Putamen (tissue), 1 donor: ENCODE measurements at regions not wholly inside any gene's neighbourhood (a gene's known extent, or its start where the extent isn't known, plus 50 kb on each side); places are given as distances from the start of the nearest gene placed in this dataset.

ENCODE experiments used
- DNase-seq: peaks from one replicate; pipeline ENCODE4 v3.0.0-alpha.2; 2016; ENCODE audit warnings: low spot score

DNA sequence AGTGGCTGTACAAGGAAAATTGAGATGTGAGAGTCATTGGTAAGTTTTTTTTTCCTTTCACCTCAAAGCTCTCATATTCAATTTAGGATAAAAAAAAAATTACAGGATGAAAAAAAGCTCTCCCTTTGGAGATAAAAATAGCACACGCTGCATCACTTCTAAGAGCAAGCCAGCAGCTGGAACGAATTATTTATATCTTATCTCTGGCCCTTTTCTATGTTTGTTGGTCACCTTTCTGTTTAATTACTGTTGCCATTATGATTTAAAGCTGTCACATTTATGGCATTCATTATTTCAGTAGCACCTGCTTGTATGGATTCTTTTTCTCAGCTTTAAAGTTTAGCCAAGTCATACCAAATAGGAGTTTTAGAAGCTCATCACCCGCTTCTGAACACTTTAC, 171.6 kb upstream of the PDZRN3 start:
- no peak for DNase-seq

DNA sequence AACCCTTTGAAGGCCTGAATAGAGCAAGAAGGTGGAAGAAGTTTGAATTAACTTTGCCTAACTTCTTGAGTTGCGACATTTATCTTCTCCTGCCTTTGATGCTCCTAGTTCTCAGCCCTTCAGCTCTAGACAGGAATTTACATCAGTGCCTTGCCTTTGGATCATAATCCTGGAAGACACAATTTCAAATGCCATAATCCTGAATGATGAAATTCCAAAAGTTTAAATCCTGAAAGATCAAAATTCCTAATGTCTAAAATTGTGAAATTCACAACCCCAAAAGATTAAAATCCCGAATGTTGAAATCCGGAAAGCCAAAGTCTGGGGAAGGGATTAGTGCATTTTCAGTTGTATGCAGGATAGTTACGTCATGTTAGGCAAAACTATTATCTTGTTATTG, 166.6 kb upstream of the PDZRN3 start:
- DNase-seq: no peak

DNA sequence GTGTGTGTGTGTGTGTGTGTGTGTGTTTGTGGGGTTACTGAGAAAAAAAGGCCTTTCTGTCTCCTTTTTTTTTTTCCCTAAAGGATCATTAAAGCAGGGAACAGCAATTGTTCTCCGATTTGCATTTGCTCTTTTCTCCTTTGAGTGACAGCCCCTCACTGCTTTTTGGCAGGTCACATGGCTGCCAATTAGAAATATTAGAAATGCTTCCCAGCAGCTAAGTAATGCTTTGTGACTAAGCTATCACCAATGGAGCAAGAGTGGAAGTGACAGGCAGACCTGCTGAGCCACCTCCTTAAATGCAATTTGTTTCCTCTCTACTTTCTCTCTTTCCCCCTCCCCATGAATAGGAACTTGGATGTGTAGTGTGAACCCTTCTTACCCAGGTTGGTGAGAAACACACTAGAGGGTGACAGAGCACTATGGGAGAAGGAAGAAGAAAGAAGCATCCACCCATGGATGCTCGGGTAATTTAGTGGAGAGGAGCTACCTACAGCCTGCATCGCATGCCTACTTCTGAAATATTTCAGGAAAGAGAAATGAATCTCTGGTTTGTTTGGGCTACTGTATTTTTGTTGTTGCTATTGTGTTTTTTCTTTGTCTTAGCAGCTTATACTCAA, 165.2 kb upstream of the PDZRN3 start:
- no peak for DNase-seq

DNA sequence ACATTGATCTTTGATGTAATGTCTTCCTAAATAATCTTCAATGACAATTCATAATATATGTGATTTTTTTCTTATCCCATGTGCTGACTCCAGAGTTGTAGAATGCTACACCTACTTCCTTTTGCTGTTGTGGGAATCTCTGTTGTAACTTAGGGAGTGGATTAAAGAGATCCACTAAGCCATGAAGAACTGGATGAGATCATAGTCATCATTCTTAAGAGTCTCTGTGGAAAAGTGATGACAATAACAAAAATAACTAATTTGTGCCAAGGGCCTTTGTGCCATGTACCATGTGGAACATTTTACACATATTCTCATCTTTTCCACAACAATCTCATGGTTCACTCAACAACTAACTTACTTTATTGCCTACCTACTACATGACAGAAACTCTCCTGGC, 162.9 kb upstream of the PDZRN3 start:
- DNase-seq: no peak

DNA sequence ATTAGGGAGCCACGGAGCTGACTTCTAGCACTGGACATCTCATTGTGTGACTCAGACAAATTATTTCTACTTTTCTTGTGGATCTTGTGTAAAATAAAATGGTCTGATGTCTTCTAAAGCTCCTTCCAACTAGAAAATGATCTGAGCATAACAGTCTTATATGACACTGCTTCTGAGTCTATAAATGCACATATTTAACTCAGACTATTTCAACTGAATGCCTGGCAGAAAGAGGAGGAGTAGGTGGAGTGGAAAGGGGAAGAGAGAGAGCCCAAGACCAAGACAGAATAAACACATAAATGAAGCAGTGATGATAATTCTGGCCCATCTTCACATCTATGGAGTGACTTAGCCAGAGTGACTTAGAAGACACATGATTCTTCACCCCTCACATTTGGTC, 162.3 kb upstream of the PDZRN3 start:
- DNase-seq: no peak

DNA sequence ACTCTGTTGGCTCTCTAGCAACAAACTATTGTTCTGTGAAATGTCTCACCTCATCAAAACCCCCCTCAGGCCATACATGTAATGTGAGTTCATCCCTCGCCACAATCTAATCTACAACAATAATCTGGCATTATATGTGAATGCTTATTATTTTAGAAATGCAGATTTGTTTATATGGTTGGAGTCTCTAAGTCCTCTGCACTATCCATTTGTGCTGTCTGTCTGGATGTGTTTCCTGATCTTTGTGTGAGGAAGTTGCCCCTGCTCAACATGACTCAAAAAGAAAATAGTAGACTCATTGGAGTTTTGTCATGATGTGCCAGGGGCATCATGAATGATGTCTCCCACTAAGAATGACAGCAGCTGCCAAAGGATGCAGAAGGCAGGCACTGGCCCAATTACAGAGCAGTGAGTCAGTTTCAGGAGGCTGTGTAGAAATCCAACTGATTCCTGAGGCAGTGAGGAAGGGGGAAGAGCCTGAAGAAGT, 161.6 kb upstream of the PDZRN3 start:
- no peak for DNase-seq

DNA sequence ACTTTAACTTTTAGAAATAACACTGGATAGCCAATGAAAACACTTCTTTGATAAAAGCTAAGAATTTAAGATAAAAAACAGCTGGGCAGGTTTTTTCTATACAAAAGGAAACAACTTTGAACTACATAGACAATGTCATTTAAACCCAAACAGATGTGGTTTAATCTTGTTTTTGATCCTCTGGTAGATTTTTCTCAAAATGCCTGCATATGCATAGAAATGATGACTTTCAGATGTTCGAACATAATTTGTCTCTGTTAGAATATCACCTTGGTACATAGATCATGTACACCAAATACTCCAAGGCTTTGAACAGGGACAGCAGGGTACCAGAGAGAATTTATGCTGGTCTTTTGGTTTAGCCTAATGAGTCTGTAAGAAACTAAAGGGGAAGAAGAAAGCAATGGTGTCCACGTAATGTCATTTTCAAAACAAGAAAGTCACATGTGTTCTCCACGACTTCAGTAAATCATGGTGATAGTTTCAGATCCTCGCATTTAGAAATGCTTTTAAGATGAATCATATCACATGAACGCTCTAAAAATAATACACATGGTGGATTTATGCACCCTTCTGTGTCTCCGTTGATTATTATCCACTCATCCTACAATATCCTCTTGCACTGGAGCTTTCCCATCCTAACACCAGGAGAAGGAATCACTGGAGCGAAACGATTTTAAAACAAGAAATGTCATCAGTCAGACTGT, 160.1 kb upstream of the PDZRN3 start:
- DNase-seq: no peak

DNA sequence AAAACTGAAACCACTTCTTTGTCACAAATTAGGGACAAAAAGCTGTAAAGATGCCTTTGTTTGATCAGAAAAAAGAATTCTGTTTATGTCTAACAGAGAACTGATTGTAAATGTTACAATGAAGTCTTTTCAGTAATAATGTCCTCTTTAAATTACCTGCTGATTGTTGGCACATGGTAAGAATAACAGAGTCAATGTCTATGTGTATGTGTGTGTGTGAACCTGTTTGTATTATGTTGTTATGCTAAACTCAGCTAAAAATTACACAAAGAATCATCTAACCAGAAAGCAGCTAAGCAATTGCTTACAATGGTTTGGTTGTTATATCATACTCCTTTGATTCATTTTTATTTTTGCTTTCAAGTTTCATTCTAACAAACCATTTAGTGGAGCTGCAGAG, 159.1 kb upstream of the PDZRN3 start:
- no peak for DNase-seq

DNA sequence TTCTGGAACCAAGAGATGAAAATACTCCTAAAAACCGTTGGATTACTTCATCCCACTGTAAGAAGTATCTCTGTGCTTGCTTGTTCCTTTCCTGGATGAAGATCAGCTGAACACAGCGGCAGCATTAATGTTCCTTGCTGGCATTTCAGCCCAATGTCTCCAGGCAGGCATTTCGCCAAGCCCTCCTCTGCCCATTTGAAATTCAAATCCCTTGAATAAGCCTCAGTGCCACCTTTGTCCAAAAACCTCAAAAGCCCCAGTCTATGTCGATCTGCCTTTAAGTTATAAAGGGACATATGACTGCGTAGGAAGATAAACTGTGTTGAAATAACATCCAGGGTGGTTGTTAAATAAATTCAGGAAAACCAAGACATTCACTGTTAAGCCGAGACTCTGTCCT, 156.8 kb upstream of the PDZRN3 start:
- DNase-seq: no peak

DNA sequence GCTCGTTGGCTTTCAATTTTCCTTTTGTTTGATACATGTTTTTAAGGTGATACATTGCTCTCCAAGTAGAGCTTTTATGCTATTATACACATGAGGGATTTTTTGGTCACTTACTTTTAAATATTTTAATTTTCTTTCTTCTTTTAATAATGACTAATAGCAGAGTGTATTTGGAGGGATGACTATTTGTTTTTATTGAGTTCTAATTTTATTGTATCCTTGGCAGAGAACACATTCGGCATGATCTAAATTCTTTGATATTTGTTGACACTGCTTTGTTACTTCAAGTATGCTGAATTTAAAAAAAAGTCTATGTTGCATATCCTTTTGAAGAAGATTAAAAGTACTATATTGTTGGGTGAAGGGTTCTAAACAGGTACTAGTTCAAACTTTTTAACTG, 149.9 kb upstream of the PDZRN3 start:
- no peak for DNase-seq

DNA sequence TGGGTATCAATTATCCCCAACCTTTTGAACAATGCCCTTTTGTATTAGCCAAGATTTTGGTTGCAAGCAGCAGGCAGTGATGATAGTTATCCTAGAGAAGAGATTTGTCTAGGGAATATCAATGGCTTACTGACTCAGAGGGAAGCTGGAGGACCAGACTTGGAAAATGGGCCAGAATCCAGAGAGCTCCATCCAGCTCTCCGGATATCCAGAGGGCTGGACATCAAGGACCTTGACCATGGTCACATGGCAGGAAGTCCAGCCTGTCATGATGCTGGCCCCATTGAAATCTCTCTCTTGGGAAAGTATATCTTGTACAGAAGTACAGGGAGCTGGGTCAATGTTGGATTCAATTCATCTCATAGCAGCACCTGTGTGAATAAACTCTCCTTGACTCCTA, 148.5 kb upstream of the PDZRN3 start:
- no peak for DNase-seq

DNA sequence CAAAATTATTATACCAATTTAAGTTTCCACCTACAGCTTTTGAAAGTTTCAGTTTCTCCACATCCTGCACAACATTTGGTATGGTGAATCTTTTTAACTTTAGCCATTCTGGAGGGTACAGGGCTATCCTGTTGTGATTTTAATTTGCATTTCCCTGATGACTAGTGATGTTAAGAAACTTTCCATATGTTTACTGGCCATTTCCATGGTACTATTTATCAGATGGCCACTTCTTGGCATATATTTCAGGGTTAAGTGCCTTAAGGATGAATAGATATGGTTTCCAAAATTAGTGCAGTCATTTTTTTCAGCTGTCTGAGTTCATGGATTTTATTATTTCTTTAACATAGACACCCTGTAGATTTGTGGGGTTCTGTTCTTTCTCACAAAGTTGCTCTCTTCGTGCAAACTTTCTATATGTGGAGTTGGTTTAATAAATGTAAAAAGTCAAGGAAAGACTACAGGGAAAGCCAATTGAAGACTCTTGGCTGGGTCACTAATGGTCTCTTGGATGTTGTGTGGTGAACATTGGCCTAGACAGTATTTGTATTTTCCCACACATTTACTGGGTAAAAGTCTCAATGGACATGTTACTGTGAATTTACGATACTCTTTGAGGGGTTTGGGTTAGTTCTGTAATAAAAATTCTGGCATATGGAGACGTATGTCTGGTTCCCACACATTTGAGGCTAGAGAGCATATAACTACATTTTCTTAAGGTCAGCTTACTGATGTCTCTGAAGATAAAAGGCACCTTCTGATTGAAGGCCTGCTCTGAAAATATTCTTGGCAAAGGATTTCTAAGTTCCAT, 147.5 kb upstream of the PDZRN3 start:
- DNase-seq: no peak

DNA sequence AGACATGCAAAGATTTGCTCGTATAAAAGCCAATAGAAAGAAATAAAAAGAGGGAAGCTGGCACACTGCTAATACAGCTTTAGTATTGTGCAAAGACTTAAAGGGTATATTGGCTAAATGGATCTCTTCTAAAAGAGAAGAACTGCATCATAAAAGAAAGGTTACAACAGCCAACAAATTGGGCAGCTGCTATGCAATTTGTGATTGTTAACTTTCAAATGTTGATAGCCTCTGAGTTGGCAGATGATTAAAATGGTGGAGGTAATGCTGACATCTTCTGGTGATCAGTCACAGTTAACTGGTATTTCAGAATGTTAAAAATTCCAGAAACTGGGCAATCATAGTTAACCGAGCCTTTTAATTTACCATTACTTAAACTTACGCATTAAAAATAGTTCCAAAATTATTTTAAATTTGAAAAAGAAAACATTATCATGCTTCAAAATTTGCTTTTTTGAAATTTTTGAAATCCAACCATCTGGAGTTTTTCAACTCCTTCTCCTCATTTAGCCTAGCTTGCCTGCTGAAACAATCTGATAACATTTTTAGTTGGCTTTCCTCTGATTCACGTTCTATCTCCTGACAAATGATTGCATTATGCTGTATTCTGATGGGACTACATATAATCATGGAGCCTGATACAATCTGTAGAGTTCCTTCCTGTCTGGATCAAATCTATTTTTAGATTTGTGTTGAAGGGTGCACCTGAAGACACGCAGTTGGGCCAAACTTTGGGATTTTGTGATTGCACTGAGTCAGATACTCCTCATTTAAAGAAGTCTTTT, 144.0 kb upstream of the PDZRN3 start:
- DNase-seq: no peak

DNA sequence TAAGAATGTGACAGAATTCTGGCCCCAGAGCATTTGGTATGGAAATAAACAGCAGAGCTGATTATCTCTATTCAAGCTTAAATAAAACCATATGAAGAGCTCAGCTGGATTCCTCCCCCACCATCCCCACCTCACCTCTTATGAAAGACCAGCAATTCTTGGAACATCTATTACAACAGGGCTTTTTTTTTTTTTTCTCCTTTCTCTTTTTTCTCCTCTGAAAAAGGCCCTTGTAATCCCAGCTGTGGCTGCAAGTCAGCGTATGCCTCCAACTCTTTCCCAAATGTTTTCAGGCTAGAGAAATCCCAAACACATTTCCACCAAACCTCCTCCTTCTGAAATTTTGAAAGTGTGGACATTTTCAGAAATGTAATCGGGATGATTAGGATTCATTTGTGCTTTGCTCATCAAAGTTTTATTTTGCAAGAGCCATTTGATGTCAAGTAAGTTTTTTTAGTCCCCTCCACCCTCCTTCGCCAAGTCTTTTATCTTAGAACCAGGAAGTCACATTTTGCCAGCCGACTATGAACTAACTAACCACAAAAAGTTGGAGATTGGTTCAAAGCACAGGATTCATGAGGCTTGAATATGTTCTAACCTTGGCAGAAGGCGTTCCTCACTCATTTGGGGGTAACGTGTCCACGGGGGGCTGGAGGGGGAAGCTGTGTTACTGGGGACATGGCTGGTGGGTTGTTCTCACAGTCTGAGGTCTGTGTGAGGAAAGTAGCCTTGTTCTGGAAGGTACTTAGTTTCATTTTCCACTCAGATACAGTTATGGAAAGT, 142.0 kb upstream of the PDZRN3 start:
- DNase-seq: no peak

DNA sequence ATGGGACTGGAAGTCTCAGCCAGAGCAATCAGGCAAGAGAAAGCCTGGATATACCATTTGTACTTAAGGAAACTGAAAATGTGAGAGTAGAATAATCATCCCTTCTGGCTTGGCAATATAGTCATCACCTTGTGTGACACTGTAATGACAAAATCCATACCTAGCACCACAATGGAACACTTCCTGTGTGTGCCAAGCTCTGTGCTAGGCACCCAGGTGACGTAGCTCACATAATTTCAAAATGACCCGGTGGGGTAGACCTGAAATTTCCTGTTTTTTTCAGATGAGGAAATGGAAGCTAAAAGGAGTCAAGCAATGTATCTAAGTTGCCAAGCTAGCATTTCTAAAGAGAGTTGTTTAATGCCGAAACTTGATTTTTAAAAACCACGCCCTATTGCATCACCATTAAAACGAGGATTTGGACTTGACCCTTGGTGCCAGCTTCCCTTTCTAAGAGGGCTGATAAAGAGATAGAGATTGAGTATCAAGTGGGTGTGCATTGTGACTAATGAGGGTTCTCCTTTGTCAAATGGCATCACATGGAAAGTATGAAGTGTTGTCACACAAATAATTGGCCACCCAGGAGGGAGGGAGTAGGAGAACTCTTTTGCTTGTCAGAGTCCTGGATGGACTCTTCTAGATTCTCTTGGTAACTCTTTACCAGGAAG, 141.3 kb upstream of the PDZRN3 start:
- no peak for DNase-seq

DNA sequence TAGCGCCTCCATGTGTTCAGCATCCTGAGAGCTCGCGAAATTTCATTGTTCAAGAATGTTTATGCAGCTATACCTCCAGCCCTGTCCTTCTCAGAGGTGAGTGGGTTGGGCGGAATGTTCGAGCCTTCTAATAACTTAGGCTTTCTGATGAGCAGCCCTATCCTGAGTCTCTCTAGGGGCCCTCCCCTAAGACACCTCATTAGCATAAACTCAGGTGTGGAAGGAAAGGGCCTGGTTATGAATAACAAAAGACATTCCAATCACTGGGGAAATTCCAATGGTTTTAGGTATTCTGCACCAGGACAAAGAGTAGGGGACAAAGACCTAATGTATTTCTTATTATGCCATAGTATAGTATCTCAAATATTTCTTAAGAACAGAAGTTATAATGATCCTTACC, 138.1 kb upstream of the PDZRN3 start:
- no peak for DNase-seq

DNA sequence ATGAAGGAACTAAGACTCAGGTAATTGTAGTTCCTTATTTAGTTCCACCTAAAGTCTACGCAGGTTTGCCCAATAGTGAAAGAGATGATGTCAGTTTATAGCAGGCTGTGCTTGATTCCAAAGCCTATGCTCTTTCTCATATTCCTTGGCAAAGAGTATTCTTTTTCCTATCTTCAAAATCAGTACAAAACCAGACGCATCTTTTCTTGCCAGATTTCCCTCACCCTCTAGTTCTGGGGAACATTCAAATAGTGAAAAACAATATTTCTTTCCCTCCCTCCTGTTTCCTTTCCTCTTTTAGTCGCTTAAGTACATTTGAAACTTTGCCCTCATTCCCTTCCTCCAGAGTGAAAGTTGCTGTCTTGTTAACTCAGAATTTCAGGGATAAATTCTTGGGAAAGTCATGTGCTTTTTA, 134.6 kb upstream of the PDZRN3 start:
- no peak for DNase-seq

DNA sequence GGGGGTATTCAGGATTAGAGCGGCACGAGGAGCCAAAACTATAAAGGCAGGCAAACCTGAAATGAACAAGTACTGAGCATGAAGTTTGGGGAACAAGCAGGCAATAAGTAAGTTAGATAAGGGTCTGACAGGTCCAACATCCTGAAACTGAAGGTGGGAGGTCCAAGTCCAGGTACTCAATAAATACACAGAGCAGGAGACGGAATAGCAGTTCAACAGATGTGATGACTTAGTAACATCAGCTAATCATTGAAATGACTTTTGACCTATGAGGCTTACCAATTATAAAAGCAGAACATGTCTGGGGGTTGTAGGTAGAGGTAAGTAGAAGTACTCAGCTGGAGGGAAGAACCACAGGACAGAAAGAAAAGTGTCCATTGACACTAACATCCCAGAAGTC, 132.8 kb upstream of the PDZRN3 start:
- no peak for DNase-seq

DNA sequence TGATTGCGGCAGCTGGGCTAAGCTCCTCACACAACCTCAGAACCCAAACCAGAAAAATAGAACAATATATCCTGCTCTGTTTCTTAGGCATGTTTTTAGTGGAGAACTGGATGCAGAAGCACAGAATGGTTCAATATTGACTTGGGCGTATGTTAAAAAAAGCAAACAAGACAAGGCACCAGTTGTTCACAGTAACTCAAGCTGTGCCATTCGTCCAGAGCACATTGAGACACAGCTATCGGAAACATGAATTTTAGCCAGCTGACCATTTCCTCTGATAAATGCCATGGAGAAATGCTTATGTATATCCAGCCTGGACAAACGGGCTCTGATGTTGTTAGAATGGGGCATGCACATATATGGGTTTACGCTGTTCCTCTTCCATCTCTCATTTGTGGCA, 129.2 kb upstream of the PDZRN3 start:
- no peak for DNase-seq

DNA sequence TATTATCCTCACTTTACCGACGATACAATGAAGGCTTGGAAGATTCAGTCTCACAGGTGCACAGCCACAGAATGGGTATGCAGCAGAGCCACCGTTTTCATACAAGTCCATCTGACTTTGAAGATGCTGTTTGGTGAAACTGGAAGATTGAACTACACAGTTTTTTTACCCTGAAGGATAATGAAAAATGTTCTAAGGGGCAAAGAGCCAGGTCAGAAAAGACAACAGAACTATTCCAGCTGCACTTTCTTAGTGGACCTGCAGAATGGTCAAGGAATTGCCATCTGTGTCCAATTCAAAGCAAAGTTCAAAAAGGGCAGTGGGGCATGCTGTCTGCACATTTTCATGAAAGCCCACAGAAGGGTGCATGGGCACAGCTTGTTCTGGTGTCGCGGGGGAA, 127.6 kb upstream of the PDZRN3 start:
- DNase-seq: no peak

DNA sequence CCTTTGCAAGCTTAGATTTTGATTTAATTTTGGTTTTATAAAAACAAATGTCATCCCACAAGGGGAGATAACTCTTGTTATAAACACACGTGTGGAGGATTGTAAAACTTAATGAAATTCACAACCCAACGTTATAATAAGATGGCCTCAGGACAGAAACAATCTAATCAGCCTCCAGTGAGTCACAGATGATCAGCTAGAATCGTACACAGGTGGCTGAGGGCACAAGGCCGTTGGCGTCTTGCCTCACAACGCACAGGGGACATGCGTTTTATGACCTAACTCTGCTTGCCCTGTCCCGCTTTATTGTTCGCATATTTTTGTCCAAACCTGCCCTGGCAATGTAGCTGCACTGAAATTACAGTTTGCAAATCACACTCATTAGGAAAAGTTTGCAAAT, 121.9 kb upstream of the PDZRN3 start:
- DNase-seq: no peak
